HCT116 (cell line): ENCODE measurements at regions not wholly inside any gene's neighbourhood (a gene's known extent, or its start where the extent isn't known, plus 50 kb on each side); places are given as distances from the start of the nearest gene placed in this dataset.
"Not testable (repeated sequence)": the region's sequence is repeated elsewhere in the genome, so short reads cannot be mapped to it uniquely, and the experiment has no call there.

Source experiments
- ATAC-seq: fragments of 200-7000 bp; cut with Tn5 transposase; 2 replicates; pipeline ENCODE4 v1.9.1; 2020; ENCODE audit warnings: mild to moderate bottlenecking, moderate library complexity
- BruUV-seq: library from RNA; stranded (reverse); fragments of 400-500 nt; replicated peaks from 2 replicates; lab custom pipeline; 2021; lab: Mats Ljungman, UMichigan
- CTCF ChIA-PET: fragments of 300-600 bp; sonication (Branson Sonifier 250); formaldehyde crosslinking; loops from one replicate; lab custom pipeline; 2021; ENCODE audit warnings: antibody characterized with exemption; lab: Charles Lee
- POLR2A ChIA-PET: fragments of 300-600, 350-600 bp; sonication (Branson Sonifier 250); formaldehyde crosslinking; loops from one replicate; lab custom pipeline; 2021; ENCODE audit warnings: antibody characterized with exemption; lab: Charles Lee
- RAD21 ChIA-PET, 2 experiments: fragments of 300-600 bp; sonication (Branson Sonifier 250); formaldehyde crosslinking; loops; one replicate each; lab custom pipeline; 2023; ENCODE audit warnings: low total read pairs in 2 of 2; ENCODE audit not compliant: uncharacterized antibody in 2 of 2, unreplicated experiment in 2 of 2, low non-redundant PET in 1 of 2; lab: Charles Lee
- DNase-seq: peaks from one replicate; pipeline ENCODE4 v3.0.0-alpha.2; 2010; ENCODE audit warnings: low read depth, low spot score
- H2AFZ ChIP-seq: fragments of 200-600 bp; shearing (Covaris generic), sonication (generic); 2 replicates; pipeline ENCODE4 v1.6.1; 2017; ENCODE audit warnings: low read depth, mixed run types, mixed read lengths, antibody characterized with exemption, low read length; ENCODE audit not compliant: poor library complexity, severe bottlenecking
- H3K27ac ChIP-seq: 2 replicates; pipeline ENCODE4 v1.5.1; 2012; ENCODE audit warnings: low read depth, low read length
- H3K27me3 ChIP-seq: fragments of 200-600 bp; sonication (generic); 2 replicates; pipeline ENCODE4 v1.6.1; 2016; ENCODE audit warnings: mixed run types, low read length, mixed read lengths; ENCODE audit not compliant: insufficient read depth
- H3K36me3 ChIP-seq, 2 experiments: fragments of 200-500 bp in 1 of 2; fragments of 200-600 bp in 1 of 2; sonication (Bioruptor generic) in 1 of 2; sonication (generic) in 1 of 2; 2 replicates each; pipeline versions ENCODE4 v1.5.1 to v1.6.1; 2014 to 2016; ENCODE audit warnings: low read length in 2 of 2, inconsistent platforms in 1 of 2, mixed read lengths in 1 of 2, mixed run types in 1 of 2; ENCODE audit not compliant: insufficient read depth in 2 of 2, control insufficient read depth in 1 of 2
- H3K4me1 ChIP-seq, 2 experiments: fragments of 200-600 bp in 1 of 2; sonication (generic) in 1 of 2; 2 replicates each; pipeline versions ENCODE4 v1.5.1 to v1.6.1; 2012 to 2017; ENCODE audit warnings: low read length in 2 of 2, inconsistent platforms in 1 of 2, mild to moderate bottlenecking in 1 of 2, mixed read lengths in 1 of 2, mixed run types in 1 of 2, moderate library complexity in 1 of 2; ENCODE audit not compliant: insufficient read depth in 2 of 2, control insufficient read depth in 1 of 2
- H3K4me2 ChIP-seq: fragments of 200-600 bp; sonication (generic); 2 replicates; pipeline ENCODE4 v1.6.1; 2017; ENCODE audit warnings: mixed run types, low read length, mixed read lengths
- H3K4me3 ChIP-seq, 2 experiments: fragments of 200-600 bp in 1 of 2; sonication (generic) in 1 of 2; replicated peaks in 1 of 2; 2 replicates each; pipeline ENCODE4 v1.5.1; 2011 to 2016; ENCODE audit warnings: low read length in 2 of 2, control low read depth in 1 of 2, low read depth in 1 of 2, mild to moderate bottlenecking in 1 of 2, mixed read lengths in 1 of 2, mixed run types in 1 of 2
- H3K79me2 ChIP-seq: fragments of 200-600 bp; sonication (generic); 2 replicates; pipeline ENCODE4 v1.6.1; 2017; ENCODE audit warnings: mild to moderate bottlenecking, mixed run types, low read length, moderate library complexity, mixed read lengths; ENCODE audit not compliant: insufficient read depth
- H3K9ac ChIP-seq: fragments of 200-600 bp; sonication (generic); 2 replicates; pipeline ENCODE4 v1.6.1; 2016; ENCODE audit warnings: low read length, mixed read lengths
- H3K9me2 ChIP-seq: fragments of 200-600 bp; sonication (generic), shearing (Covaris generic); 2 replicates; pipeline ENCODE4 v1.6.1; 2017; ENCODE audit warnings: mixed run types, mild to moderate bottlenecking, moderate library complexity; ENCODE audit not compliant: insufficient read depth
- H3K9me3 ChIP-seq, 2 experiments: fragments of 200-500 bp in 1 of 2; fragments of 200-600 bp in 1 of 2; sonication (Bioruptor generic) in 1 of 2; sonication (generic) in 1 of 2; 2 replicates each; pipeline ENCODE4 v1.6.1; 2014 to 2017; ENCODE audit warnings: low read length in 2 of 2, mixed read lengths in 2 of 2, inconsistent platforms in 1 of 2, low read depth in 1 of 2, mild to moderate bottlenecking in 1 of 2, mixed run types in 1 of 2, moderate library complexity in 1 of 2; ENCODE audit not compliant: control insufficient read depth in 1 of 2, insufficient read depth in 1 of 2
- H4K20me1 ChIP-seq: fragments of 200-600 bp; sonication (generic), shearing (Covaris generic); 2 replicates; pipeline ENCODE4 v1.6.1; 2017; ENCODE audit warnings: mixed run types, mild to moderate bottlenecking, moderate library complexity; ENCODE audit not compliant: insufficient read depth
- ATF3 ChIP-seq: IDR thresholded peaks from 2 replicates; pipeline ENCODE4 v1.6.1; 2012
- CTCF ChIP-seq, 3 experiments: fragments of 200-600 bp in 1 of 3; sonication (generic) in 1 of 3; IDR thresholded peaks in 2 of 3; conservative IDR thresholded peaks in 1 of 3; 2 replicates each; pipeline ENCODE4 v1.5.1; 2012 to 2017; ENCODE audit warnings: low read depth in 2 of 3, low read length in 2 of 3, antibody characterized with exemption in 1 of 3, borderline replicate concordance in 1 of 3, control low read depth in 1 of 3, mild to moderate bottlenecking in 1 of 3, mixed read lengths in 1 of 3, mixed run types in 1 of 3, moderate library complexity in 1 of 3; ENCODE audit not compliant: insufficient read depth in 1 of 3
- EZH2phosphoT487 ChIP-seq: fragments of 200-600 bp; IDR thresholded peaks from 2 replicates; pipeline ENCODE4 v1.6.1; 2018; ENCODE audit warnings: antibody characterized with exemption, borderline replicate concordance
- POLR2A ChIP-seq: IDR thresholded peaks from 2 replicates; pipeline ENCODE4 v1.7.0; 2011; ENCODE audit warnings: borderline replicate concordance; ENCODE audit not compliant: insufficient read depth, insufficient read length; ENCODE audit errors: extremely low read depth
- SIN3A ChIP-seq: IDR thresholded peaks from 2 replicates; pipeline ENCODE4 v1.6.1; 2012; ENCODE audit warnings: low read depth
- TCF7L2 ChIP-seq: IDR thresholded peaks from 2 replicates; pipeline ENCODE4 v1.7.0; 2011; ENCODE audit warnings: borderline replicate concordance, inconsistent platforms; ENCODE audit not compliant: insufficient read depth, insufficient read length; ENCODE audit errors: extremely low read depth
- ZNF274 ChIP-seq: fragments of 200-500 bp; sonication (Bioruptor generic); IDR thresholded peaks from 2 replicates; pipeline ENCODE4 v1.6.1; 2014; ENCODE audit warnings: mild to moderate bottlenecking, low read depth, low read length, inconsistent platforms
- intact Hi-C: fragments of 100-400 bp; cut with micrococcal nuclease; formaldehyde crosslinking; loops from 2 replicates; pipeline ENCODE4 v1.10.0; 2022

GRCh38 chr7:69115788-69116187 lies 482.5 kb upstream of the AUTS2 start:
- Histone ChIP-seq H3K9me2 (no peaks in the 10 kb centered on the region), H3K9me3 (peaks cover 3 to 14% of the 10 kb centered on the region in 2 experiments; a peak in 2 of 4 replicates), H3K27ac (no peak overlapping the region), H3K4me2 (no peak overlapping the region), H3K4me3 (no peak overlapping the region), H3K9ac (no peak overlapping the region), H4K20me1 (no peaks in the 10 kb centered on the region), H3K36me3 (no peaks in the 10 kb centered on the region), H3K79me2 (no peaks in the 10 kb centered on the region), H3K27me3 (no peaks in the 10 kb centered on the region), H2AFZ (no peak overlapping the region), H3K4me1 (no peaks in the 10 kb centered on the region)
- ATAC-seq (no peak), DNase-seq (no peak)
- no TSS peak for BruUV-seq
- ChIA-PET CTCF (no interaction called here), RAD21 (no interaction called here), POLR2A (no interaction called here)
- TF ChIP-seq TCF7L2 (no peak), ATF3 (no peak), SIN3A (no peak), EZH2phosphoT487 (no peak), ZNF274 (no peak), POLR2A (no peak), CTCF (IDR thresholded peaks at IDR 0.05 in 2 of 3, conservative IDR thresholded peaks at IDR 0.05 in 1 of 3; ENCODE audit: borderline replicate concordance in 1 of 3, insufficient read depth in 1 of 3, low read depth in 2 of 3, low read length in 2 of 3) (no peak)
- intact Hi-C loops, result no loop called here

GRCh38 chr7:69116196-69116595 lies 482.1 kb upstream of the AUTS2 start:
- H2AFZ ChIP-seq, POLR2A ChIA-PET, H3K36me3 ChIP-seq, H3K27ac ChIP-seq, CTCF ChIA-PET, H3K4me3 ChIP-seq, DNase-seq, H3K79me2 ChIP-seq, H4K20me1 ChIP-seq, H3K9me2 ChIP-seq, RAD21 ChIA-PET, H3K9ac ChIP-seq, intact Hi-C loops, ATAC-seq, BruUV-seq, H3K4me2 ChIP-seq, H3K4me1 ChIP-seq, H3K27me3 ChIP-seq: not testable (repeated sequence)
- H3K9me3 ChIP-seq, result peaks cover 7 to 17% of the 10 kb centered on the region in 2 experiments; a peak in 2 of 4 replicates
